Kidney (tissue), 13 donors: ENCODE measurements at regions not wholly inside any gene's neighbourhood (a gene's known extent, or its start where the extent isn't known, plus 50 kb on each side); places are given as distances from the start of the nearest gene placed in this dataset.

Experiments used
- DNase-seq, 5 donors: peaks; one replicate each; pipeline ENCODE4 v3.0.0-alpha.2; 2013 to 2020
- FAIRE-seq: peaks from 2 replicates; lab custom pipeline; 2012; peaks lifted over from hg19 to GRCh38; lab: Jason Lieb, UNC
- H3K27ac ChIP-seq, 2 donors: one replicate each; pipeline ENCODE4 v1.7.0; 2013; ENCODE audit warnings: low read depth in 2 of 2, low read length in 2 of 2, inconsistent platforms in 1 of 2
- H3K27me3 ChIP-seq: one replicate; pipeline ENCODE4 v1.7.1; 2013; ENCODE audit warnings: low read length, inconsistent platforms; ENCODE audit not compliant: control insufficient read depth, insufficient read depth
- H3K36me3 ChIP-seq, 3 donors: one replicate each; pipeline versions ENCODE4 v1.7.0 to v1.7.1; 2013; ENCODE audit warnings: low read length in 3 of 3, control low read depth in 1 of 3, inconsistent platforms in 1 of 3; ENCODE audit not compliant: insufficient read depth in 3 of 3, control insufficient read depth in 2 of 3
- H3K4me1 ChIP-seq, 3 donors: one replicate each; pipeline versions ENCODE4 v1.7.0 to v1.7.1; 2013; ENCODE audit warnings: low read length in 3 of 3, inconsistent platforms in 1 of 3, low read depth in 1 of 3; ENCODE audit not compliant: control insufficient read depth in 2 of 3, insufficient read depth in 2 of 3
- H3K4me3 ChIP-seq, 3 donors: one replicate each; pipeline versions ENCODE4 v1.7.0 to v1.8.1; 2013; ENCODE audit warnings: low read length in 3 of 3, control low read depth in 1 of 3, inconsistent platforms in 1 of 3
- H3K9ac ChIP-seq, 3 donors: one replicate each; pipeline versions ENCODE4 v1.7.0 to v1.7.1; 2013; ENCODE audit warnings: low read length in 3 of 3, control low read depth in 1 of 3, inconsistent platforms in 1 of 3
- H3K9me3 ChIP-seq, 3 donors: one replicate each; pipeline versions ENCODE4 v1.7.0 to v1.7.1; 2013; ENCODE audit warnings: low read length in 3 of 3, control low read depth in 1 of 3, inconsistent platforms in 1 of 3; ENCODE audit not compliant: control insufficient read depth in 2 of 3, insufficient read depth in 1 of 3
- CTCF ChIP-seq: IDR thresholded peaks from 3 replicates; pipeline ENCODE4 v1.5.1; 2012; ENCODE audit warnings: mild to moderate bottlenecking, moderate library complexity, borderline replicate concordance; ENCODE audit not compliant: insufficient read depth; ENCODE audit errors: extremely low read depth
- intact Hi-C: fragments of 100-400 bp; cut with DNase I; formaldehyde crosslinking; loops from one replicate; pipeline ENCODE4 v1.11.1; 2022
- donor health status: control.
- donor health status: control.
- donor health status: control.
- donor health status: control.
- donor health status: control.
- donor health status: DM: yes; HTN: yes; CAD: no.
- donor health status: Normal renal cell carcinoma (clear cell type).

GRCh38 chr18:77653792-77654191 is 404.1 kb downstream of the GALR1 start:
- Histone ChIP-seq H3K4me3 (no peak overlapping the region), H3K27me3 (no peaks in the 10 kb centered on the region), H3K36me3 (no peaks in the 10 kb centered on the region), H3K9me3 (no peaks in the 10 kb centered on the region), H3K27ac (no peak overlapping the region), H3K4me1 (peaks cover 0 to 2% (median 0%) of the 10 kb centered on the region in 3 donors), H3K9ac (no peak overlapping the region)
- FAIRE-seq (no peak), DNase-seq (peak in 1 of 5 donors; percentile 19)
- intact Hi-C loops, result no loop called here
- no peak for TF ChIP-seq CTCF

GRCh38 chr18:77654302-77654701 is 404.7 kb downstream of the GALR1 start:
- intact Hi-C loops, result no loop called here
- no peak for TF ChIP-seq CTCF

GRCh38 chr18:77657651-77658298 is 408.1 kb downstream of the GALR1 start:
- Histone ChIP-seq H3K9ac (no peak overlapping the region), H3K4me1 (no peaks in the 10 kb centered on the region), H3K27me3 (no peaks in the 10 kb centered on the region), H3K4me3 (no peak overlapping the region), H3K27ac (no peak overlapping the region), H3K9me3 (no peaks in the 10 kb centered on the region), H3K36me3 (no peaks in the 10 kb centered on the region)
- FAIRE-seq (no peak), DNase-seq (peak in 1 of 5 donors; percentile 60)
- intact Hi-C loops, result no loop called here
- TF ChIP-seq CTCF, result no peak

More at GRCh38 chr18:77654302-77654701, 404.7 kb downstream of the GALR1 start:
- DNase-seq, result no peak
- H3K9ac ChIP-seq, result no peak overlapping the region
- H3K4me1 ChIP-seq, result peaks cover 0 to 2% (median 0%) of the 10 kb centered on the region in 3 donors
- no peaks in the 10 kb centered on the region for H3K9me3 ChIP-seq
- no peaks in the 10 kb centered on the region for H3K36me3 ChIP-seq
- no peak for FAIRE-seq
- no peak overlapping the region for H3K27ac ChIP-seq
- no peaks in the 10 kb centered on the region for H3K27me3 ChIP-seq
- no peak overlapping the region for H3K4me3 ChIP-seq

GRCh38 chr18:77658299-77658662 is 408.6 kb downstream of the GALR1 start:
- no peaks in the 10 kb centered on the region for H3K36me3 ChIP-seq
- no peaks in the 10 kb centered on the region for H3K9me3 ChIP-seq
- no peak overlapping the region for H3K9ac ChIP-seq
- DNase-seq (peak in 1 of 5 donors; percentile 30), FAIRE-seq (no peak)
- H3K4me3 ChIP-seq, result no peak overlapping the region
- no peaks in the 10 kb centered on the region for H3K4me1 ChIP-seq
- TF ChIP-seq CTCF, result no peak
- no peak overlapping the region for H3K27ac ChIP-seq
- H3K27me3 ChIP-seq, result no peaks in the 10 kb centered on the region
- intact Hi-C loops, result no loop called here
